B cell (primary cell): ENCODE measurements at regions not wholly inside any gene's neighbourhood (a gene's known extent, or its start where the extent isn't known, plus 50 kb on each side); places are given as distances from the start of the nearest gene placed in this dataset.

Experiments used
- ATAC-seq: fragments of 200-7000 bp; cut with Tn5 transposase; one replicate; pipeline ENCODE4 v1.10.0; 2021; ENCODE audit warnings: low read depth, mild to moderate bottlenecking, moderate number of reproducible peaks, moderate library complexity
- CTCF ChIA-PET: fragments of 350-600 bp; sonication (Branson Sonifier 250); formaldehyde crosslinking; loops from one replicate; lab custom pipeline; 2021; ENCODE audit warnings: antibody characterized with exemption, inconsistent platforms; lab: Charles Lee
- POLR2A ChIA-PET: fragments of 350-600 bp; sonication (Branson Sonifier 250); formaldehyde crosslinking; loops from one replicate; lab custom pipeline; 2021; ENCODE audit warnings: antibody characterized with exemption; lab: Charles Lee
- DNase-seq: peaks from one replicate; pipeline ENCODE4 v3.0.0; 2013
- H2AFZ ChIP-seq: 2 replicates; pipeline ENCODE4 v1.6.1; 2012; ENCODE audit warnings: mild to moderate bottlenecking, low read depth, low read length; ENCODE audit not compliant: insufficient read depth, poor library complexity, severe bottlenecking
- H3K27ac ChIP-seq, 2 donors: 1 replicate in 1 of 2; 2 replicates in 1 of 2; pipeline ENCODE4 v1.5.1; 2012 to 2013; ENCODE audit warnings: low read length in 2 of 2, mild to moderate bottlenecking in 2 of 2, moderate library complexity in 1 of 2
- H3K27me3 ChIP-seq, 4 experiments: fragments of 200-600 bp in 1 of 4; sonication (generic) in 1 of 4; replicated peaks in 1 of 4; 1 replicate in 2 of 4; 2 replicates in 2 of 4; pipeline versions ENCODE4 v1.6.1 to v1.7.0; 2013 to 2016; ENCODE audit warnings: low read length in 3 of 4, mild to moderate bottlenecking in 2 of 4, mixed read lengths in 1 of 4, moderate library complexity in 1 of 4; ENCODE audit not compliant: insufficient read depth in 4 of 4, control insufficient read depth in 3 of 4; ENCODE audit errors: control extremely low read depth in 1 of 4
- H3K36me3 ChIP-seq, 2 experiments: replicated peaks in 1 of 2; 1 replicate in 1 of 2; 2 replicates in 1 of 2; pipeline versions ENCODE4 v1.6.1 to v1.7.1; 2013; ENCODE audit warnings: low read length in 1 of 2; ENCODE audit not compliant: insufficient read depth in 2 of 2, control insufficient read depth in 1 of 2; ENCODE audit errors: control extremely low read depth in 1 of 2, extremely low read depth in 1 of 2
- H3K4me1 ChIP-seq, 2 donors: fragments of 200-600 bp in 1 of 2; sonication (generic) in 1 of 2; 1 replicate in 1 of 2; 2 replicates in 1 of 2; pipeline versions ENCODE4 v1.5.1 to v1.6.1; 2013 to 2017; ENCODE audit warnings: low read length in 2 of 2; ENCODE audit not compliant: control insufficient read depth in 2 of 2, insufficient read depth in 2 of 2
- H3K4me2 ChIP-seq: replicated peaks from 2 replicates; pipeline ENCODE3; 2012; ENCODE audit warnings: mild to moderate bottlenecking, low read depth, low read length; ENCODE audit not compliant: poor library complexity, severe bottlenecking
- H3K4me3 ChIP-seq, 5 experiments: fragments of 200-600 bp in 1 of 5; sonication (generic) in 1 of 5; 1 replicate in 3 of 5; 2 replicates in 2 of 5; pipeline versions ENCODE4 v1.5.1 to v1.7.0; 2011 to 2016; ENCODE audit warnings: low read length in 4 of 5, mild to moderate bottlenecking in 4 of 5, low read depth in 2 of 5, control low read depth in 1 of 5, moderate library complexity in 1 of 5; ENCODE audit not compliant: insufficient read depth in 1 of 5; ENCODE audit errors: control extremely low read depth in 1 of 5, extremely low read depth in 1 of 5
- H3K79me2 ChIP-seq: fragments of 200-600 bp; sonication (generic); one replicate; pipeline ENCODE4 v1.6.0; 2016; ENCODE audit warnings: low read length; ENCODE audit not compliant: control insufficient read depth, insufficient read depth
- H3K9ac ChIP-seq: fragments of 200-600 bp; sonication (generic); 2 replicates; pipeline ENCODE4 v1.6.1; 2017; ENCODE audit warnings: mild to moderate bottlenecking, low read length, moderate library complexity
- H3K9me3 ChIP-seq, 3 donors: one replicate each; pipeline versions ENCODE4 v1.6.1 to v1.7.1; 2013; ENCODE audit warnings: low read length in 2 of 3; ENCODE audit not compliant: control insufficient read depth in 2 of 3, insufficient read depth in 1 of 3; ENCODE audit errors: control extremely low read depth in 1 of 3
- H4K20me1 ChIP-seq: 2 replicates; pipeline ENCODE4 v1.6.0; 2012; ENCODE audit warnings: mild to moderate bottlenecking, low read length; ENCODE audit not compliant: insufficient read depth, control insufficient read depth, poor library complexity, severe bottlenecking
- H3K27ac Mint-ChIP-seq: one replicate; pipeline ENCODE4 v1.8.0; 2021; ENCODE audit warnings: mixed read lengths
- H3K27me3 Mint-ChIP-seq: one replicate; pipeline ENCODE4 v1.8.0; 2021; ENCODE audit warnings: mixed read lengths
- H3K4me1 Mint-ChIP-seq: one replicate; pipeline ENCODE4 v1.8.0; 2021; ENCODE audit warnings: mixed read lengths
- H3K4me3 Mint-ChIP-seq: one replicate; pipeline ENCODE4 v1.8.0; 2021; ENCODE audit warnings: mixed read lengths
- H3K9me3 Mint-ChIP-seq: one replicate; pipeline ENCODE4 v1.8.0; 2022; ENCODE audit warnings: mixed read lengths; ENCODE audit not compliant: insufficient read depth
- CTCF ChIP-seq: fragments of 200-600 bp; IDR thresholded peaks from one replicate; pipeline ENCODE4 v1.8.0; 2022; ENCODE audit warnings: antibody characterized with exemption, mild to moderate bottlenecking
- EZH2 ChIP-seq: IDR thresholded peaks from 2 replicates; pipeline ENCODE4 v1.6.1; 2012; ENCODE audit warnings: borderline replicate concordance, low read depth, mild to moderate bottlenecking, moderate library complexity, low read length; ENCODE audit not compliant: insufficient read depth, poor library complexity, severe bottlenecking
- WGBS: methylation state at CpG from one replicate; pipeline ENCODE4 v1.1.5; 2013; ENCODE audit warnings: missing lambda C conversion rate; ENCODE audit not compliant: insufficient coverage; 5-methylcytosine and 5-hydroxymethylcytosine counted together
- intact Hi-C: fragments of 100-400 bp; cut with micrococcal nuclease; formaldehyde crosslinking; loops from one replicate; pipeline ENCODE4 v1.10.0; 2022

GRCh38 chr18:68394705-68395104 is 320.2 kb downstream of the TMX3 start:
- no peak overlapping the region for H3K4me3 Mint-ChIP-seq
- H3K27me3 Mint-ChIP-seq = no peaks in the 10 kb centered on the region
- Histone ChIP-seq H3K4me1 (no peaks in the 10 kb centered on the region), H2AFZ (no peak overlapping the region), H3K4me3 (no peak overlapping the region), H3K4me2 (no peak overlapping the region), H4K20me1 (no peaks in the 10 kb centered on the region), H3K36me3 (no peaks in the 10 kb centered on the region), H3K79me2 (no peaks in the 10 kb centered on the region), H3K9ac (no peak overlapping the region), H3K9me3 (peaks cover 0 to 2% (median 0%) of the 10 kb centered on the region in 3 donors), H3K27ac (no peak overlapping the region), H3K27me3 (no peaks in the 10 kb centered on the region)
- TF ChIP-seq EZH2 (no peak), CTCF (no peak)
- no peak for ATAC-seq
- no peak for DNase-seq
- WGBS = 93% methylated on average over 3 of the region's 4 CpGs
- ChIA-PET CTCF (no interaction called here), POLR2A (no interaction called here)
- intact Hi-C loops = no loop called here
- no peaks in the 10 kb centered on the region for H3K9me3 Mint-ChIP-seq
- H3K27ac Mint-ChIP-seq = no peak overlapping the region
- H3K4me1 Mint-ChIP-seq = no peaks in the 10 kb centered on the region

GRCh38 chr18:68391801-68392200 is 323.1 kb downstream of the TMX3 start:
- Histone ChIP-seq H2AFZ (no peak overlapping the region), H3K27ac (no peak overlapping the region), H3K9ac (no peak overlapping the region), H3K4me3 (no peak overlapping the region), H3K79me2 (no peaks in the 10 kb centered on the region), H3K9me3 (peaks cover 0 to 2% (median 0%) of the 10 kb centered on the region in 3 donors), H3K4me1 (no peaks in the 10 kb centered on the region), H3K36me3 (no peaks in the 10 kb centered on the region), H3K27me3 (no peaks in the 10 kb centered on the region), H4K20me1 (no peaks in the 10 kb centered on the region), H3K4me2 (no peak overlapping the region)
- TF ChIP-seq EZH2 (no peak), CTCF (no peak)
- intact Hi-C loops = no loop called here
- ChIA-PET CTCF (no interaction called here), POLR2A (no interaction called here)
- no peaks in the 10 kb centered on the region for H3K9me3 Mint-ChIP-seq
- no peaks in the 10 kb centered on the region for H3K4me1 Mint-ChIP-seq
- H3K27ac Mint-ChIP-seq = no peak overlapping the region
- H3K4me3 Mint-ChIP-seq = no peak overlapping the region
- ATAC-seq (no peak), DNase-seq (no peak)
- no peaks in the 10 kb centered on the region for H3K27me3 Mint-ChIP-seq
